CD8-positive, alpha-beta memory T cell (primary cell): ENCODE measurements at regions not wholly inside any gene's neighbourhood (a gene's known extent, or its start where the extent isn't known, plus 50 kb on each side); places are given as distances from the start of the nearest gene placed in this dataset.

ENCODE experiments used
- CTCF ChIA-PET: fragments of 350-600 bp; sonication (Branson Sonifier 250); formaldehyde crosslinking; loops from one replicate; lab custom pipeline; 2021; ENCODE audit warnings: antibody characterized with exemption; lab: Charles Lee
- POLR2A ChIA-PET: fragments of 350-600 bp; sonication (Branson Sonifier 250); formaldehyde crosslinking; loops from one replicate; lab custom pipeline; 2021; ENCODE audit warnings: antibody characterized with exemption; lab: Charles Lee
- DNase-seq, 5 donors: peaks; one replicate each; pipeline versions ENCODE4 v3.0.0 to v3.0.0-alpha.2; 2020 to 2022; ENCODE audit warnings: mixed read lengths in 1 of 5
- H3K27ac ChIP-seq: one replicate; pipeline ENCODE4 v1.7.0; 2013; ENCODE audit warnings: low read depth, mild to moderate bottlenecking, low read length, moderate library complexity
- H3K27me3 ChIP-seq: 2 replicates; pipeline ENCODE4 v1.7.0; 2013; ENCODE audit warnings: low read length, mild to moderate bottlenecking; ENCODE audit not compliant: insufficient read depth, poor library complexity, severe bottlenecking
- H3K36me3 ChIP-seq: 2 replicates; pipeline ENCODE4 v1.7.0; 2013; ENCODE audit warnings: mild to moderate bottlenecking, low read length, moderate library complexity; ENCODE audit not compliant: insufficient read depth
- H3K4me1 ChIP-seq: 2 replicates; pipeline ENCODE4 v1.7.0; 2013; ENCODE audit warnings: mild to moderate bottlenecking, low read length, moderate library complexity; ENCODE audit not compliant: insufficient read depth
- H3K4me3 ChIP-seq: 2 replicates; pipeline ENCODE4 v1.7.0; 2013; ENCODE audit warnings: mild to moderate bottlenecking, low read length
- H3K9me3 ChIP-seq: 2 replicates; pipeline ENCODE4 v1.7.0; 2013; ENCODE audit warnings: mild to moderate bottlenecking, low read length
- H3K27ac Mint-ChIP-seq, 8 donors: one replicate each; pipeline ENCODE4 v1.8.0; 2020 to 2021; ENCODE audit warnings: mixed read lengths in 8 of 8, mild to moderate bottlenecking in 6 of 8, inconsistent platforms in 3 of 8, moderate library complexity in 3 of 8
- H3K27me3 Mint-ChIP-seq, 2 donors: one replicate each; pipeline ENCODE4 v1.8.0; 2020 to 2021; ENCODE audit warnings: mixed read lengths in 2 of 2, mild to moderate bottlenecking in 1 of 2, moderate library complexity in 1 of 2
- H3K36me3 Mint-ChIP-seq, 3 donors: one replicate each; pipeline ENCODE4 v1.8.0; 2020 to 2021; ENCODE audit warnings: mixed read lengths in 3 of 3, inconsistent platforms in 1 of 3, mild to moderate bottlenecking in 1 of 3
- H3K4me1 Mint-ChIP-seq, 3 donors: one replicate each; pipeline ENCODE4 v1.8.0; 2020 to 2021; ENCODE audit warnings: mixed read lengths in 3 of 3, inconsistent platforms in 1 of 3, mild to moderate bottlenecking in 1 of 3
- H3K4me3 Mint-ChIP-seq, 7 donors: one replicate each; pipeline ENCODE4 v1.8.0; 2020 to 2021; ENCODE audit warnings: mixed read lengths in 7 of 7, mild to moderate bottlenecking in 6 of 7, moderate library complexity in 4 of 7, inconsistent platforms in 2 of 7
- H3K9me3 Mint-ChIP-seq, 5 donors: one replicate each; pipeline ENCODE4 v1.8.0; 2020 to 2022; ENCODE audit warnings: mixed read lengths in 5 of 5, mild to moderate bottlenecking in 3 of 5, moderate library complexity in 2 of 5, inconsistent platforms in 1 of 5

- Mint-ChIP-seq H3K4me3 (no peak overlapping the region), H3K4me1 (no peaks in the 10 kb centered on the region), H3K9me3 (peaks cover 0 to 3% (median 0%) of the 10 kb centered on the region in 5 donors), H3K36me3 (no peaks in the 10 kb centered on the region), H3K27me3 (no peaks in the 10 kb centered on the region), H3K27ac (no peak overlapping the region)
- Histone ChIP-seq H3K27ac (no peak overlapping the region), H3K9me3 (no peaks in the 10 kb centered on the region), H3K27me3 (no peaks in the 10 kb centered on the region), H3K4me1 (no peaks in the 10 kb centered on the region), H3K36me3 (no peaks in the 10 kb centered on the region), H3K4me3 (no peak overlapping the region)
- ChIA-PET CTCF (no interaction called here), POLR2A (no interaction called here)
- DNase-seq = no peak
These were observed 760.0 kb upstream of the RIOK2 start for GRCh38 chr5:97943036-97943435.

GRCh38 chr5:97951139-97951538 is 768.1 kb upstream of the RIOK2 start:
- Mint-ChIP-seq H3K4me3 (no peak overlapping the region), H3K27me3 (no peaks in the 10 kb centered on the region), H3K27ac (no peak overlapping the region), H3K4me1 (no peaks in the 10 kb centered on the region), H3K9me3 (peaks cover 4 to 16% (median 8%) of the 10 kb centered on the region in 5 donors), H3K36me3 (no peaks in the 10 kb centered on the region)
- POLR2A ChIA-PET = no interaction called here
- CTCF ChIA-PET = no interaction called here
- DNase-seq = no peak
- H3K4me3 ChIP-seq = no peak overlapping the region
- H3K27me3 ChIP-seq = no peaks in the 10 kb centered on the region
- H3K36me3 ChIP-seq = no peaks in the 10 kb centered on the region
- no peaks in the 10 kb centered on the region for H3K9me3 ChIP-seq
- no peak overlapping the region for H3K27ac ChIP-seq
- H3K4me1 ChIP-seq = no peaks in the 10 kb centered on the region

GRCh38 chr5:97955450-97955849 is 772.4 kb upstream of the RIOK2 start:
- Histone ChIP-seq H3K4me1 (no peaks in the 10 kb centered on the region), H3K27me3 (no peaks in the 10 kb centered on the region), H3K36me3 (no peaks in the 10 kb centered on the region), H3K27ac (no peak overlapping the region), H3K4me3 (no peak overlapping the region), H3K9me3 (no peaks in the 10 kb centered on the region)
- no peak for DNase-seq
- H3K36me3 Mint-ChIP-seq = no peaks in the 10 kb centered on the region
- H3K27me3 Mint-ChIP-seq = no peaks in the 10 kb centered on the region
- ChIA-PET CTCF (no interaction called here), POLR2A (no interaction called here)
- H3K27ac Mint-ChIP-seq = no peak overlapping the region
- H3K4me3 Mint-ChIP-seq = no peak overlapping the region
- H3K4me1 Mint-ChIP-seq = no peaks in the 10 kb centered on the region
- peaks cover 4 to 13% (median 8%) of the 10 kb centered on the region in 5 donors for H3K9me3 Mint-ChIP-seq

- Histone ChIP-seq H3K27ac (no peak overlapping the region), H3K36me3 (no peaks in the 10 kb centered on the region), H3K27me3 (no peaks in the 10 kb centered on the region), H3K4me3 (no peak overlapping the region), H3K4me1 (no peaks in the 10 kb centered on the region), H3K9me3 (no peaks in the 10 kb centered on the region)
- no peaks in the 10 kb centered on the region for H3K36me3 Mint-ChIP-seq
- H3K27ac Mint-ChIP-seq = no peak overlapping the region
- no peaks in the 10 kb centered on the region for H3K27me3 Mint-ChIP-seq
- ChIA-PET POLR2A (no interaction called here), CTCF (no interaction called here)
- H3K9me3 Mint-ChIP-seq = peaks cover 0 to 1% (median 0%) of the 10 kb centered on the region in 5 donors
- H3K4me3 Mint-ChIP-seq = no peak overlapping the region
- no peak for DNase-seq
- no peaks in the 10 kb centered on the region for H3K4me1 Mint-ChIP-seq
These were observed 784.2 kb upstream of the RIOK2 start for GRCh38 chr5:97967292-97967691.

- no peak overlapping the region for H3K27ac ChIP-seq
- H3K27ac Mint-ChIP-seq = no peak overlapping the region
- no peaks in the 10 kb centered on the region for H3K4me1 ChIP-seq
- no peaks in the 10 kb centered on the region for H3K27me3 ChIP-seq
- DNase-seq = no peak
- H3K9me3 Mint-ChIP-seq = peaks cover 0 to 1% (median 0%) of the 10 kb centered on the region in 5 donors
- no peak overlapping the region for H3K4me3 ChIP-seq
- no peaks in the 10 kb centered on the region for H3K4me1 Mint-ChIP-seq
- no peaks in the 10 kb centered on the region for H3K36me3 ChIP-seq
- H3K9me3 ChIP-seq = no peaks in the 10 kb centered on the region
- H3K27me3 Mint-ChIP-seq = no peaks in the 10 kb centered on the region
- H3K36me3 Mint-ChIP-seq = no peaks in the 10 kb centered on the region
- ChIA-PET CTCF (no interaction called here), POLR2A (no interaction called here)
- H3K4me3 Mint-ChIP-seq = no peak overlapping the region
These were observed 785.3 kb upstream of the RIOK2 start for GRCh38 chr5:97968346-97968745.

GRCh38 chr5:97979740-97980139 is 793.7 kb upstream of the RGMB start:
- no peak overlapping the region for H3K4me3 Mint-ChIP-seq
- Histone ChIP-seq H3K4me3 (no peak overlapping the region), H3K4me1 (no peaks in the 10 kb centered on the region), H3K27me3 (no peaks in the 10 kb centered on the region), H3K9me3 (no peaks in the 10 kb centered on the region), H3K27ac (no peak overlapping the region), H3K36me3 (no peaks in the 10 kb centered on the region)
- H3K27me3 Mint-ChIP-seq = no peaks in the 10 kb centered on the region
- no peak overlapping the region for H3K27ac Mint-ChIP-seq
- DNase-seq = no peak
- no peaks in the 10 kb centered on the region for H3K4me1 Mint-ChIP-seq
- H3K36me3 Mint-ChIP-seq = no peaks in the 10 kb centered on the region
- ChIA-PET POLR2A (no interaction called here), CTCF (no interaction called here)
- H3K9me3 Mint-ChIP-seq = peaks cover 0 to 6% (median 2%) of the 10 kb centered on the region in 5 donors

- Mint-ChIP-seq H3K4me3 (no peak overlapping the region), H3K27me3 (no peaks in the 10 kb centered on the region), H3K36me3 (no peaks in the 10 kb centered on the region), H3K9me3 (peaks cover 0 to 6% (median 2%) of the 10 kb centered on the region in 5 donors), H3K4me1 (no peaks in the 10 kb centered on the region), H3K27ac (no peak overlapping the region)
- Histone ChIP-seq H3K27me3 (no peaks in the 10 kb centered on the region), H3K4me3 (no peak overlapping the region), H3K9me3 (no peaks in the 10 kb centered on the region), H3K4me1 (no peaks in the 10 kb centered on the region), H3K36me3 (no peaks in the 10 kb centered on the region), H3K27ac (no peak overlapping the region)
- DNase-seq = no peak
- POLR2A ChIA-PET = no interaction called here
- CTCF ChIA-PET = no interaction called here
These were observed 793.2 kb upstream of the RGMB start for GRCh38 chr5:97980291-97980690.

- Histone ChIP-seq H3K36me3 (no peaks in the 10 kb centered on the region), H3K4me1 (no peaks in the 10 kb centered on the region), H3K27ac (no peak overlapping the region), H3K27me3 (no peaks in the 10 kb centered on the region), H3K9me3 (no peaks in the 10 kb centered on the region), H3K4me3 (no peak overlapping the region)
- Mint-ChIP-seq H3K27me3 (no peaks in the 10 kb centered on the region), H3K4me1 (no peaks in the 10 kb centered on the region), H3K4me3 (no peak overlapping the region), H3K9me3 (peaks cover under 1 to 7% (median 4%) of the 10 kb centered on the region in 5 donors), H3K36me3 (no peaks in the 10 kb centered on the region), H3K27ac (no peak overlapping the region)
- CTCF ChIA-PET = no interaction called here
- DNase-seq = no peak
- POLR2A ChIA-PET = no interaction called here
These were observed 787.4 kb upstream of the RGMB start for GRCh38 chr5:97986069-97986468.

- no peaks in the 10 kb centered on the region for H3K9me3 ChIP-seq
- Mint-ChIP-seq H3K9me3 (peaks cover 3 to 20% (median 8%) of the 10 kb centered on the region in 5 donors), H3K27ac (no peak overlapping the region), H3K4me1 (no peaks in the 10 kb centered on the region), H3K36me3 (no peaks in the 10 kb centered on the region), H3K4me3 (no peak overlapping the region), H3K27me3 (no peaks in the 10 kb centered on the region)
- no peaks in the 10 kb centered on the region for H3K36me3 ChIP-seq
- H3K27ac ChIP-seq = no peak overlapping the region
- DNase-seq = no peak
- CTCF ChIA-PET = no interaction called here
- no peaks in the 10 kb centered on the region for H3K4me1 ChIP-seq
- POLR2A ChIA-PET = no interaction called here
- H3K4me3 ChIP-seq = no peak overlapping the region
- no peaks in the 10 kb centered on the region for H3K27me3 ChIP-seq
These were observed 782.2 kb upstream of the RGMB start for GRCh38 chr5:97991236-97991635.
